Frontal cortex (tissue), 3 donors: ENCODE measurements at regions not wholly inside any gene's neighbourhood (a gene's known extent, or its start where the extent isn't known, plus 50 kb on each side); places are given as distances from the start of the nearest gene placed in this dataset.

Experiments used
- DNase-seq, 2 donors: peaks; one replicate each; pipeline ENCODE4 v3.0.0; 2012; ENCODE audit warnings: low spot score in 2 of 2
- FAIRE-seq: peaks from 2 replicates; lab custom pipeline; 2012; peaks lifted over from hg19 to GRCh38; lab: Jason Lieb, UNC
- donor health status: control.
- donor health status: control.
- donor health status: control.

DNA sequence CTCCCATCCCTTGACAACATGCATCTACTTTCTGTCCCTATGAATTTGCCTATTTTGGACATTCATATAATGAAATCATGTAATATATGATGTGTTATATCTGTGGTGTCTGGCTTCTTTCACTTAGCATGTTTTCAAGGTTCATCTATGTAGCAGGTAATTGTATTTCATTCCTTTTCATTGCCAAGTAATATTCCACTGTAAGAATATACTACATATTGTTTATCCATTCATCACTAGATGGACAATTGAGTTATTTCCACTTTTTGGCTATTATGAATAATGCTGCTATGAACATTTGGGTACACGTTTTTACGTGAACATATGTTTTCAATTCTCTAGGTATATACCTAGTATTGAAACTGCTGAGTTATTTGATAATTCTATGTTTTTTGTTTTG lies 238.2 kb downstream of the PTEN start:
- no peak for FAIRE-seq
- DNase-seq: no peak

DNA sequence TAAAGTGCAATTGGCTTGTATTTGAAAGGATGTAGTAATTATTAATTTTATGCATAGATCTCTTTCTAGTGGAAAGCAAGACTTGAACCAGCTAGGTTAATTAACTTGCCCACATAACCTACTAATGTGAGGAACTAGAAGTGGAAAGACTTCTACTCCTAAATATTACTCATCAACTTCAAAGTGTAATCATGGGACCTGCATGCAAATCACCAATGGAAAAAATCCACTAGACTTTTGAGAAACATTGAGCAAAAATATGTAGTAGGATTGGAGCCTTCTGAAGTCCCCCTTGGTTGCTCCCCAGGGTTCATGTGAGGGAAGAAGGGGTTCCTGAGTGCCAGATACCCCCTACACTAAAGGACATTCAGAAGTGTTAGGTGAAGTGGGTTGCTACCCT lies 240.2 kb downstream of the PTEN start:
- DNase-seq (no peak), FAIRE-seq (no peak)

DNA sequence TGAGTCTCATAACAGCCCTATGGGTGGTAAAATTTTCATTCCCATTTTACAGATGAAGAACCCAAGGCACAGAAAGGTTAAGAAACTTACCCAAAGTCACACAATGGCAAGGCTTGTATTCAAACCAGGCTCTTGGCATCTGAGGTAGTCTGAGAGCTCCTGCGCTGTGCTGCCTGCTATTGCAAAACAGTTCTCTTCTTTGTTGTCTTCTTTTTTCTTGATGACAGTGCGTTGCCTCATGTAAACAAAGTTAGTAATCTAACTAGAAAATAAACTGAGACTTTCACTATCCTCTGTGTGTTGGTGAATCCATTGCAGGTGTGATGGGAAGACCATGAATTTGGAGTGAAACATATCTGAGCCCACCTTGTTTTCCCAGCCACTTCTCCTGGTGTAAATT lies 240.8 kb downstream of the PTEN start:
- FAIRE-seq: no peak
- DNase-seq: no peak

DNA sequence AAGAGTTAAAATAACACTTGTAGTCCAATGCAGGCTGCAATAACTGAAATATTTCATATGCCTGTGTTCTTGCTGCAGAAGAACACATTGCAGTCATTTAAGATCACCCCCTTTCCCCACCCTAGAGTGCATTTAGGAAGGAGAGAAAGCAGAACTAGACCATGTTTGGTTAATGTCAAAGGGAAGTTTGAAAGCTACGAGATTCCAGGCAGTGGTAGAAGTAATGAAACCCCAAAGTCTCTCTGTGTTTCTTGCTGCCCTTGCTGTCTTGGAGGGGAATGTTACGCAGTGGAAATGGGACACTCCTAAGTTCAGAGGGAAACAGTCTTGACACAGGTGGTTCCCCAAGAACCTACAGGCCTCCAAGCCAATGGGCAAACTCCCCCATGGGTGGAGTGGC lies 242.9 kb downstream of the PTEN start:
- FAIRE-seq: no peak
- DNase-seq: no peak

DNA sequence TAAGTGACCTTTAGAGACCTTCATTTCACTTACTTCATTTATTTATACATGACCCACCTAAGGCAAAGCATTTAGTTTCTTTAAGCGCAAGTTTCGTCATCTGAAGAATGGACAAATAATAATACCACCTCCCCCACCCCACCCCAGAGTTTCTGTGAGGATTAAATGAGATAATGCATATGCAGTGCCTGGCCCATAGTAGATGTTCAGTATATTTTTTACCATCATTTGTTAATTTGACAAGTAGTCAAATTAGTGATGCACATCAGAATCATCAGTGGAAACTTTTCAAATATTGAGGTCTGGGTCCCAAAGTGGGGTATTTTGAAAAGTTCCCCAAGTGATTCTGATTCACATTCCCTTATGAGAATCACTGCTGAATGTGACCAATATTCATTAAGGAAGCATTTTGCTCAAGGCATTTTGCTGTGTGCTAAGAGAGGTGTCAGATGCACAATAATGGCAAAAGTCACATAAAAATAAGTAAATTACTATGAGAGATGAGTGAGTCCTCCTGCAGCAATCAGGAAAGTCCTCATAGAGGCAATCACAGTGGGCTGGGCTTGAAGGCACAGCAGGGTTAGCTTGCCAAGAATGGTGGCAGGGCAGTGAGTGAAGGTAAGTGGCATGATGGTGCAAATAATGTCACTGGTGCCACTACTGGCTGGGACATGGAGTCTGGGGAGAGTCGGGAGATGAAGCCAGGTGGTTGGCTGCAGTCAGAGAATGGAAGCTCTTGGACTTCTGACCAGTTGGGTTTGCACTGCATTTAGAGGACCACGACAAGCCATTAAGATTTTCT lies 244.1 kb downstream of the PTEN start:
- no peak for FAIRE-seq

GRCh38 chr10:88108115-88108610 lies 244.7 kb downstream of the PTEN start:
- no peak for FAIRE-seq
- DNase-seq: no peak

More for the DNA sequence above, 244.1 kb downstream of the PTEN start:
- DNase-seq: no peak

GRCh38 chr10:88110355-88110754 lies 246.9 kb downstream of the PTEN start:
- no peak for DNase-seq
- FAIRE-seq: no peak

- no peak for DNase-seq
- no peak for FAIRE-seq
These were observed 247.4 kb downstream of the PTEN start for GRCh38 chr10:88110822-88111221.

- DNase-seq: no peak
- no peak for FAIRE-seq
These were observed 247.9 kb downstream of the PTEN start for GRCh38 chr10:88111294-88111693.

DNA sequence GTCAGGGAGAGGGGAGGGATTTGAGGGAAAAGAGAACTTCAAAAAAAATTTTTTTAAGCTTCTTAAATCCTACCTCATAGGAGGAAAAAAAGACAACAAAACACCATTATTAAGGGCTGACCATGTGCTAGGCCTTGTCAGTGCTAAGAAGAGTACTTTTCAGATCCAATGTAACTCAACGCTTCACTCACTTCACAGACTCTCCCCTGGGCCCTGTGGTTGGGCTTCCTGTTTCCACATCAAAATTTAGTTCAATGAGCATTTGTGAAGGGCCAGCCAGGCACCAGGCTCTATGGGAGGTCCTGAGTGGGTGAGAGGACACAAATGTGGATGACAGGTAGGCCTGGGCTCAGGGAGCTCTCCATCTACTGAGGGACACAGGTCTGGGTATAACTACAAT lies 249.8 kb downstream of the PTEN start:
- DNase-seq (no peak), FAIRE-seq (no peak)

- no peak for FAIRE-seq
- no peak for DNase-seq
These were observed 250.3 kb downstream of the PTEN start for GRCh38 chr10:88113657-88114272.

GRCh38 chr10:88114368-88114767 lies 250.9 kb downstream of the PTEN start:
- DNase-seq: peak in 1 of 2 donors; percentile 17
- no peak for FAIRE-seq

DNA sequence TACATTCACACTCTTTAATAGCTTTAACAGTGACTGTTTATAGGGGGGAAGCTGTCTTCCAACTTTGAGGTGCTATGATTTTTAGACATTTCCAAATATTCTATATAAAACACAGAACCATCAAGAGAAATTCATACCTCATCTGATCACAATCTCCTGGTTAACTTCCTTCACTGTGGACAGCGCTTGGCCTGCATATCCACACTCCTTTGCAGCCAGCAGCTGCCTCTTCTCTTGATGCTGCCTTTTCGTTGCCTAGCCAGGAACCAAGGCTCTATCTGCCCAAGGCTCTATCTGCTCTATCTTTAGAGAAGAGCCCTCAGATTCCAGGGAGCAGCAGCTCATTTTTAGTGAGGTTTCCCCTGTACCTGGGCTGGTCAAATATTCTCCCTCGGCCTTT lies 252.0 kb downstream of the PTEN start:
- DNase-seq (no peak), FAIRE-seq (no peak)

GRCh38 chr10:88115968-88116367 lies 252.5 kb downstream of the PTEN start:
- no peak for DNase-seq
- FAIRE-seq: no peak

- DNase-seq (no peak), FAIRE-seq (no peak)
These were observed 253.1 kb downstream of the PTEN start for GRCh38 chr10:88116481-88116880.

DNA sequence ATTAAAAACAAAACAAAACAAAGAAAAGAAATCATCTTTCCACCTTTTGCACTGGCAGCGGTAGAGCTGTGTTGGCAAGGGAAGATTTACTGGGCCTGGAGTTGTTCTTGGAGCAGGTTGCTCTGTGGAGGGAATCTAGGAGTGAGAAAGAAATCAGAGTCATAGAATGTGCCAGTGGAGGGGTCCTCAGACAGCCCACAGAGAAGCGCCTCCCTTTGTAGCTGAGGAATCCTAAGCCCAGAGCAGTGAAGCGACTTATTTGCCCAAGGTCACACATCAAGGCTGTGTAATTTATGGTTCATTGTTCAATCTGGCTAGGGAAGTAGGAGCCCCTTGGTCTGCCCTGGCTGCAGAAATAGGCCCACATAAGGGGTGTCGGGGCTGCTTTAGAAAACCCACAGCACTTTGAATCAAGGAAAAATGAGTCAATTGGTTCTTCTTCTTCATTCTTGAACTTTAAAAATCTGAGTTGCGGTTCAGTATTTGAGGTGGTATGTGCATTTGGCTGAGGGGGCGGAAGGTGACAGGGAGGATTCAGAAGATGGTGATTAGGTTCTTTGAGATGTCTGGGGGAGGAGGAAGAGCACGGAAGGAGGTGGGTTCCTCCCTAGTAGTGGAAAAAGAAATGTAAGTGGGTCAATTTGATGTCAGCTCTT lies 253.7 kb downstream of the PTEN start:
- FAIRE-seq: no peak
- no peak for DNase-seq

DNA sequence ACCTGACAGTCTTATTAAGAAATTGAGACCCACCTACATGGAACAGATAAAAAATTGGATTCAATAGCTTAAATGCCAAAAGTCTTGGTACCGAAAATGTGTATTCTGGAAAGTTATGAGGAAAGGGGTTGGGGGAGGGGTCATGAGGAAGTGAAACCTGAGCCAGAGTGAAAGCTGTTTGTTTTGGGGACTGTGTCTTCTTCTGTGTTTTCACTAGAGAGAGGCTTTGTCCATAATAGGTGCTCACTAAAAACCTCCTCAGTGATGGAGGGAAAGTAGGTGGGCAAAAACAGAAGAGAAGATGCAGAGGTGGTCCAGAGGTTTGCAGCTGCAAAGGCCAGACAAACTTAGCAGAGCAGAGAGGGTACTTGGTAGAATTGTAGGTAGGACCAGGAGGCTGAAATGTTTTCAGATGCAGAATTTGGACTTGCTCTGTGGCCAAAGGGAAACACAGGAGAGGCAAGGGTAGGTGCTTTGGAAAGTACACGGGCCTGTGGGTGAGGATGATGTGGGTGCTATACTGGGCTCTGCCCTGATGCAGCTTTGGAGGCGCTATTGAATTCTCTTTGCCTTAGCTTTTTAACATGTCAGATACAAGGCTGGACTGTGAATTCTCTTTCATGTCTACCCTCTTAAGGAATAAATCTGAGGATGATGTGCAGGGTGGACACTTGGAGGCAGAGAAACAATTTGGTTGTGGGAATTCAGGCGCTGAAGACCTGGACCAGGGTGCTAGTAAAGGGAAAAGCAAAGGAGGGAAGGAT lies 254.6 kb downstream of the PTEN start:
- FAIRE-seq (no peak), DNase-seq (no peak)

GRCh38 chr10:88118729-88119128 lies 255.3 kb downstream of the PTEN start:
- no peak for DNase-seq
- no peak for FAIRE-seq

- no peak for FAIRE-seq
These were observed 255.7 kb downstream of the PTEN start for GRCh38 chr10:88119160-88119559.

DNA sequence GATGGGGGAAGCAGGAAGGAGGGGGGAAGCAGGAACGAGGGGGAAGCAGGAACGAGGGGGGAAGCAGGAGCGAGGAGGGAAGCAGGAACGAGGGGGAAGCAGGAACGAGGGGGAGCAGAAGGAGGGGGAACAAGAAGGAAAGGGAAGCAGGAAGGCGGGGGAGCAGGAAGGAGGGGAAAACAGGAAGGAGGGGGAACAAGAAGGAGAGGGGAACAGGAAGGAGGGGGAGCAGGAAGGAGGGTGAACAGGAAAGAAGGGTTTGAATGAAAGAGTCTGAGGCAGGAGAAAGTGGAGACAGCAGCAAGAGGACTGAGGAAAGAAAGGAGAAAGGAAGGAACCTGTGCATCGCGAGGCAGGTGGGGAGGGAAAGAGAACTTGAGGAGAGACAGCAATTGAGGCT lies 256.6 kb downstream of the PTEN start:
- FAIRE-seq (no peak), DNase-seq (no peak)

More at GRCh38 chr10:88119160-88119559, 255.7 kb downstream of the PTEN start:
- no peak for DNase-seq
